ENCODE measurements at regions not wholly inside any gene's neighbourhood (a gene's known extent, or its start where the extent isn't known, plus 50 kb on each side); places are given as distances from the start of the nearest gene placed in this dataset.
A peak's percentile ranks its signal among the peaks of the same experiment; 100 is the strongest.

DNA sequence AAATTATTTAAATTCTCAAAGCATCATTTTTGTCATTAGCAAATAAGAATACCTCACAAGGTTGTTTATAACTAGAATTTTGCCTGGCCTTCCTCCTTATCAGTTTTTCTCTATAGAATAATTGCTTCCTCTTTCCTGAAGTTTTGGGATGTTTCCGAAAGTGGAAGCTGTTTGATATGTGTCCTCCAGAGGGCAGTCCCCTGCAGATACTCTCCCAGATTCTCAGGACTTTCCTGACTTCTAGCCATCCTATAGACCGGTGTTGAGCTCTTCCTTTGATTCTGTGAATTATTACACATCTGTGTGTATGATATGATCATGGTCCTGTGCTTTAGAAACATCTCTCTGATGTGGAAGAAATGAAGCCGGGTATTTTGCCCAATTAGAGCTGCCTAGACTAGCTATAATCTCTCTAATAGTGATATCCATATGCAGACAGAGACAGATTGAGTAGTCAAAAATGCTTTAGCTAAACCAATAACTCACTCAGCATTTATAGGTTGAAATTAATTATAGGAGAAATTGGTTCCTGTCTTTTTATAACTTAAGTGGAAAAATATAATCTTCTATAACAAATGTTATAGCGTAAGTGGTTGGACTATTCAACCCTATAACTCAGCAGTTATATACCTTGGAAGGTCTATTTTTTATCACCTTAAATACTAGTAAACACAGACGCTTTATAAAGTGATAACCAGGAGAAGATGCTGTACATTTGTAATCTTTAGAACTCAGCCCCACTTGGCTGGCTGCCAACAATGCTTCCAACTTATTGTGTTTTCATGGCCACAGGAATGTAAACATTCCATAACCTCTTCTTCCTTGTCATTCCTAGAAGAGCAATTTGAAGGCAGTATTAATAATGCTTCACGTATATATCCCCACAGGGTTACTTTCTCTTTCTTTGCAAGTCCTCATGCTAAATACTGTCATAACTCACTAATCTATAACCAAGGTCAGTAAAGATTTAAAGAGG, 201.0 kb upstream of the RXFP2 start:
- H3K9me1 ChIP-seq (ENCODE audit: control insufficient read depth, extremely low read depth, insufficient read depth, low read length), result no peaks in the 10 kb centered on the region
- DNase-seq (ENCODE audit: low read depth, low spot score) (no peak), FAIRE-seq (no peak)
- no peak overlapping the region for H3K27ac ChIP-seq (ENCODE audit: control insufficient read depth, insufficient read depth, low read length)
- H3K4me2 ChIP-seq (ENCODE audit: control insufficient read depth, extremely low read depth, insufficient read depth, low read depth, low read length), result no peak overlapping the region
- no peak overlapping the region for H2AFZ ChIP-seq (ENCODE audit: control insufficient read depth, low read length)
- no peaks in the 10 kb centered on the region for H3K79me2 ChIP-seq (ENCODE audit: control insufficient read depth, insufficient read depth, low read length)
- no peak overlapping the region for H3K9ac ChIP-seq (ENCODE audit: control insufficient read depth, extremely low read depth, insufficient read depth, low read length)
- no peaks in the 10 kb centered on the region for H4K20me1 ChIP-seq (ENCODE audit: control insufficient read depth, extremely low read depth, insufficient read depth, low read length)
- H3K9me3 ChIP-seq (ENCODE audit: control insufficient read depth, low read depth, low read length), result no peaks in the 10 kb centered on the region
- no peaks in the 10 kb centered on the region for H3K36me3 ChIP-seq (ENCODE audit: control insufficient read depth in 2 of 2, extremely low read depth in 1 of 2, insufficient read depth in 2 of 2, low read length in 2 of 2)
- TF ChIP-seq EZH2 (IDR thresholded peaks at IDR 0.05; ENCODE audit: low read length), result no peak
- TF ChIP-seq, protein P1, sequence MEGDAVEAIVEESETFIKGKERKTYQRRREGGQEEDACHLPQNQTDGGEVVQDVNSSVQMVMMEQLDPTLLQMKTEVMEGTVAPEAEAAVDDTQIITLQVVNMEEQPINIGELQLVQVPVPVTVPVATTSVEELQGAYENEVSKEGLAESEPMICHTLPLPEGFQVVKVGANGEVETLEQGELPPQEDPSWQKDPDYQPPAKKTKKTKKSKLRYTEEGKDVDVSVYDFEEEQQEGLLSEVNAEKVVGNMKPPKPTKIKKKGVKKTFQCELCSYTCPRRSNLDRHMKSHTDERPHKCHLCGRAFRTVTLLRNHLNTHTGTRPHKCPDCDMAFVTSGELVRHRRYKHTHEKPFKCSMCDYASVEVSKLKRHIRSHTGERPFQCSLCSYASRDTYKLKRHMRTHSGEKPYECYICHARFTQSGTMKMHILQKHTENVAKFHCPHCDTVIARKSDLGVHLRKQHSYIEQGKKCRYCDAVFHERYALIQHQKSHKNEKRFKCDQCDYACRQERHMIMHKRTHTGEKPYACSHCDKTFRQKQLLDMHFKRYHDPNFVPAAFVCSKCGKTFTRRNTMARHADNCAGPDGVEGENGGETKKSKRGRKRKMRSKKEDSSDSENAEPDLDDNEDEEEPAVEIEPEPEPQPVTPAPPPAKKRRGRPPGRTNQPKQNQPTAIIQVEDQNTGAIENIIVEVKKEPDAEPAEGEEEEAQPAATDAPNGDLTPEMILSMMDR (optimal IDR thresholded peaks at IDR 0.05 in 1 of 3, IDR thresholded peaks at IDR 0.05 in 1 of 3, conservative IDR thresholded peaks at IDR 0.05 in 1 of 3; ENCODE audit: extremely low read depth in 1 of 3, insufficient read depth in 2 of 3, low read length in 3 of 3), result peak; percentile 30 to 64 (median 35)
- H3K27me3 ChIP-seq (ENCODE audit: control insufficient read depth, extremely low read depth, insufficient read depth, low read length), result no peaks in the 10 kb centered on the region
- H3K4me1 ChIP-seq (ENCODE audit: control insufficient read depth, extremely low read depth, insufficient read depth, low read length), result no peaks in the 10 kb centered on the region
- dilution Hi-C loops (cut with MboI; ENCODE audit: extremely low pct_ligation_motif_present, low sequenced_read_pairs), result no loop called here
- no peak overlapping the region for H3K4me3 ChIP-seq (ENCODE audit: control insufficient read depth in 2 of 3, extremely low read depth in 1 of 3, insufficient read depth in 2 of 3, low read depth in 1 of 3, low read length in 3 of 3)

DNA sequence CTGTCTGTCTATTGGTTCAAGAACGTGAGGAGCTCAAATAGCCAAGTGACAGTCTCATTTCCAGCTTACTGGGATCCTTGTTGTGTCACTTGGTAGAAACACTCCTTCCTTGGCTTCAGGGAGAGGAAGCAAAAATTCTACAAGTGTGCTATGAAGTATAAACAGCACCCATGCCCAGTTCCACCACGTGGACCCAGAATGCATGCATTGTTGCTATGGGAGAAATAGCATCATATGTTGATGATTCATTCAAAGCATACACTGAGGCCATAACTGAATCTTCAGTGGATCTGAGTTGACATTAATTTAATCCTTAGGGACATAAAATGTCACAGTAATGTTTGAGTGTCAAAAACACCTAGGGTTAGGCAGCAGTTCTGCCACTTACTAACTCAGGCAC, 199.0 kb upstream of the RXFP2 start:
- Histone ChIP-seq H3K9ac (ENCODE audit: control insufficient read depth, extremely low read depth, insufficient read depth, low read length) (no peak overlapping the region), H3K4me2 (ENCODE audit: control insufficient read depth, extremely low read depth, insufficient read depth, low read depth, low read length) (no peak overlapping the region), H3K27me3 (ENCODE audit: control insufficient read depth, extremely low read depth, insufficient read depth, low read length) (no peaks in the 10 kb centered on the region), H3K4me3 (ENCODE audit: control insufficient read depth in 2 of 3, extremely low read depth in 1 of 3, insufficient read depth in 2 of 3, low read depth in 1 of 3, low read length in 3 of 3) (no peak overlapping the region), H3K4me1 (ENCODE audit: control insufficient read depth, extremely low read depth, insufficient read depth, low read length) (no peaks in the 10 kb centered on the region), H3K79me2 (ENCODE audit: control insufficient read depth, insufficient read depth, low read length) (no peaks in the 10 kb centered on the region), H3K9me1 (ENCODE audit: control insufficient read depth, extremely low read depth, insufficient read depth, low read length) (no peaks in the 10 kb centered on the region), H3K9me3 (ENCODE audit: control insufficient read depth, low read depth, low read length) (no peaks in the 10 kb centered on the region), H3K36me3 (ENCODE audit: control insufficient read depth in 2 of 2, extremely low read depth in 1 of 2, insufficient read depth in 2 of 2, low read length in 2 of 2) (no peaks in the 10 kb centered on the region), H4K20me1 (ENCODE audit: control insufficient read depth, extremely low read depth, insufficient read depth, low read length) (no peaks in the 10 kb centered on the region), H3K27ac (ENCODE audit: control insufficient read depth, insufficient read depth, low read length) (no peak overlapping the region), H2AFZ (ENCODE audit: control insufficient read depth, low read length) (no peak overlapping the region)
- TF ChIP-seq EZH2 (IDR thresholded peaks at IDR 0.05; ENCODE audit: low read length), result no peak
- TF ChIP-seq, protein P1 (optimal IDR thresholded peaks at IDR 0.05 in 1 of 3, IDR thresholded peaks at IDR 0.05 in 1 of 3, conservative IDR thresholded peaks at IDR 0.05 in 1 of 3; ENCODE audit: extremely low read depth in 1 of 3, insufficient read depth in 2 of 3, low read length in 3 of 3), result no peak
- DNase-seq (ENCODE audit: low read depth, low spot score) (no peak), FAIRE-seq (no peak)
- dilution Hi-C loops (cut with MboI; ENCODE audit: extremely low pct_ligation_motif_present, low sequenced_read_pairs), result no loop called here

Measured in keratinocyte (primary cell).